Liver (tissue), 3 donors: ENCODE measurements at regions not wholly inside any gene's neighbourhood (a gene's known extent, or its start where the extent isn't known, plus 50 kb on each side); places are given as distances from the start of the nearest gene placed in this dataset.

Source experiments
- FOXA1 ChIP-seq: IDR thresholded peaks from 2 replicates; pipeline ENCODE4 v1.6.1; 2016; ENCODE audit warnings: antibody characterized with exemption
- GABPA ChIP-seq, 2 donors: IDR thresholded peaks in 1 of 2; conservative IDR thresholded peaks in 1 of 2; 2 replicates each; pipeline ENCODE4 v1.6.1; 2016; ENCODE audit warnings: antibody characterized with exemption in 2 of 2, mild to moderate bottlenecking in 1 of 2, moderate library complexity in 1 of 2
- JUND ChIP-seq, 2 donors: IDR thresholded peaks; 2 replicates each; pipeline ENCODE4 v1.6.1; 2016; ENCODE audit warnings: antibody characterized with exemption in 2 of 2
- RAD21 ChIP-seq, 2 donors: IDR thresholded peaks; 2 replicates each; pipeline ENCODE4 v1.6.1; 2016; ENCODE audit warnings: antibody characterized with exemption in 2 of 2, mild to moderate bottlenecking in 2 of 2
- RXRA ChIP-seq, 2 donors: IDR thresholded peaks; 2 replicates each; pipeline ENCODE4 v1.6.1; 2017 to 2018; ENCODE audit warnings: antibody characterized with exemption in 2 of 2, mild to moderate bottlenecking in 1 of 2
- SP1 ChIP-seq: IDR thresholded peaks from 2 replicates; pipeline ENCODE4 v1.6.1; 2018; ENCODE audit warnings: antibody characterized with exemption, mild to moderate bottlenecking
- YY1 ChIP-seq: IDR thresholded peaks from 2 replicates; pipeline ENCODE4 v1.6.1; 2016; ENCODE audit warnings: antibody characterized with exemption, mild to moderate bottlenecking
- TF ChIP-seq, protein P1 (sequence below): fragments of 150-350 bp; IDR thresholded peaks from 2 replicates; pipeline ENCODE4 v1.5.1; 2017; ENCODE audit warnings: improper control_type of control experiment, low read depth, low read length; ENCODE audit not compliant: missing input control
- TF ChIP-seq, protein P2 (sequence below): IDR thresholded peaks from 2 replicates; pipeline ENCODE4 v1.6.1; 2016; ENCODE audit warnings: antibody characterized with exemption
- TF ChIP-seq, protein P3 (sequence below): IDR thresholded peaks from 2 replicates; pipeline ENCODE4 v1.6.1; 2016; ENCODE audit warnings: antibody characterized with exemption
- TF ChIP-seq, protein P4 (sequence below): IDR thresholded peaks from 2 replicates; pipeline ENCODE4 v1.6.1; 2016; ENCODE audit warnings: antibody characterized with exemption
- donor health status: healthy.
- donor health status: healthy.

DNA sequence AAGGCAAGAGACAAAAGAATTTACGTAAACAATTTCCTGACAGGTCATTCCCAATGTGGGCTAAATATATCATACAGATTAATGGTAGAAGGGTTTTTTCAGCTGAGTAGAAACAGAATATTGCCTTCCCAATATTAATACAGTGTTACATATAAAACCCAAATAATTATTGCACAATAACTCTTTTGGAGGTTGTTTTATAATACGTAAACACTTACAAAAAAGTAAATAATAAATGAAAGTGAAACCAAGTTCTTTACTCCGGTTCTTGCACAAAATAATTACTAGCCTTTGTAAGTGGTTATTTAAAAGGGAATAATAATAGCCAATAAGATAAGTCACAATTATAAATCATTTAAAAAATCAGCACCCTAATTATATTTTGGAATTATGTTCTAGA is 118.6 kb upstream of the SSTR1 start:
- TF ChIP-seq, protein P1, sequence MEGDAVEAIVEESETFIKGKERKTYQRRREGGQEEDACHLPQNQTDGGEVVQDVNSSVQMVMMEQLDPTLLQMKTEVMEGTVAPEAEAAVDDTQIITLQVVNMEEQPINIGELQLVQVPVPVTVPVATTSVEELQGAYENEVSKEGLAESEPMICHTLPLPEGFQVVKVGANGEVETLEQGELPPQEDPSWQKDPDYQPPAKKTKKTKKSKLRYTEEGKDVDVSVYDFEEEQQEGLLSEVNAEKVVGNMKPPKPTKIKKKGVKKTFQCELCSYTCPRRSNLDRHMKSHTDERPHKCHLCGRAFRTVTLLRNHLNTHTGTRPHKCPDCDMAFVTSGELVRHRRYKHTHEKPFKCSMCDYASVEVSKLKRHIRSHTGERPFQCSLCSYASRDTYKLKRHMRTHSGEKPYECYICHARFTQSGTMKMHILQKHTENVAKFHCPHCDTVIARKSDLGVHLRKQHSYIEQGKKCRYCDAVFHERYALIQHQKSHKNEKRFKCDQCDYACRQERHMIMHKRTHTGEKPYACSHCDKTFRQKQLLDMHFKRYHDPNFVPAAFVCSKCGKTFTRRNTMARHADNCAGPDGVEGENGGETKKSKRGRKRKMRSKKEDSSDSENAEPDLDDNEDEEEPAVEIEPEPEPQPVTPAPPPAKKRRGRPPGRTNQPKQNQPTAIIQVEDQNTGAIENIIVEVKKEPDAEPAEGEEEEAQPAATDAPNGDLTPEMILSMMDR, result no peak
- no peak for TF ChIP-seq SP1
- no peak for TF ChIP-seq RAD21 (IDR thresholded peaks at IDR 0.05)
- TF ChIP-seq, protein P2, sequence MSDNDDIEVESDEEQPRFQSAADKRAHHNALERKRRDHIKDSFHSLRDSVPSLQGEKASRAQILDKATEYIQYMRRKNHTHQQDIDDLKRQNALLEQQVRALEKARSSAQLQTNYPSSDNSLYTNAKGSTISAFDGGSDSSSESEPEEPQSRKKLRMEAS, result no peak
- TF ChIP-seq YY1, result no peak
- no peak for TF ChIP-seq RXRA (IDR thresholded peaks at IDR 0.05)
- TF ChIP-seq JUND (IDR thresholded peaks at IDR 0.05), result no peak
- TF ChIP-seq, protein P3, sequence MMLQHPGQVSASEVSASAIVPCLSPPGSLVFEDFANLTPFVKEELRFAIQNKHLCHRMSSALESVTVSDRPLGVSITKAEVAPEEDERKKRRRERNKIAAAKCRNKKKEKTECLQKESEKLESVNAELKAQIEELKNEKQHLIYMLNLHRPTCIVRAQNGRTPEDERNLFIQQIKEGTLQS, result no peak
- TF ChIP-seq, protein P4, sequence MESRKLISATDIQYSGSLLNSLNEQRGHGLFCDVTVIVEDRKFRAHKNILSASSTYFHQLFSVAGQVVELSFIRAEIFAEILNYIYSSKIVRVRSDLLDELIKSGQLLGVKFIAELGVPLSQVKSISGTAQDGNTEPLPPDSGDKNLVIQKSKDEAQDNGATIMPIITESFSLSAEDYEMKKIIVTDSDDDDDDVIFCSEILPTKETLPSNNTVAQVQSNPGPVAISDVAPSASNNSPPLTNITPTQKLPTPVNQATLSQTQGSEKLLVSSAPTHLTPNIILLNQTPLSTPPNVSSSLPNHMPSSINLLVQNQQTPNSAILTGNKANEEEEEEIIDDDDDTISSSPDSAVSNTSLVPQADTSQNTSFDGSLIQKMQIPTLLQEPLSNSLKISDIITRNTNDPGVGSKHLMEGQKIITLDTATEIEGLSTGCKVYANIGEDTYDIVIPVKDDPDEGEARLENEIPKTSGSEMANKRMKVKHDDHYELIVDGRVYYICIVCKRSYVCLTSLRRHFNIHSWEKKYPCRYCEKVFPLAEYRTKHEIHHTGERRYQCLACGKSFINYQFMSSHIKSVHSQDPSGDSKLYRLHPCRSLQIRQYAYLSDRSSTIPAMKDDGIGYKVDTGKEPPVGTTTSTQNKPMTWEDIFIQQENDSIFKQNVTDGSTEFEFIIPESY, result no peak
- TF ChIP-seq FOXA1, result no peak
- no peak for TF ChIP-seq GABPA (IDR thresholded peaks at IDR 0.05 in 1 of 2, conservative IDR thresholded peaks at IDR 0.05 in 1 of 2)
